ENCODE measurements at regions not wholly inside any gene's neighbourhood (a gene's known extent, or its start where the extent isn't known, plus 50 kb on each side); places are given as distances from the start of the nearest gene placed in this dataset.
"Not testable (repeated sequence)": the region's sequence is repeated elsewhere in the genome, so short reads cannot be mapped to it uniquely, and the experiment has no call there.

- H3K27ac ChIP-seq (ENCODE audit: low read depth in 1 of 2, low read length in 2 of 2); H3K36me3 ChIP-seq (ENCODE audit: insufficient read depth, low read length); H3K4me1 ChIP-seq (ENCODE audit: insufficient read depth, low read length); POLR2A ChIA-PET; CTCF ChIA-PET; H3K4me3 ChIP-seq (ENCODE audit: low read length); H3K27ac Mint-ChIP-seq; H3K9me3 Mint-ChIP-seq; H3K27me3 ChIP-seq (ENCODE audit: control insufficient read depth in 1 of 2, insufficient read depth in 2 of 2, low read length in 2 of 2); H3K4me3 Mint-ChIP-seq; H3K4me1 Mint-ChIP-seq (ENCODE audit: low read depth); H3K36me3 Mint-ChIP-seq (ENCODE audit: low read depth); H3K9me3 ChIP-seq (ENCODE audit: control insufficient read depth in 1 of 2, insufficient read depth in 1 of 2, low read length in 2 of 2): not testable (repeated sequence)
- intact Hi-C loops (cut with DNase I, micrococcal nuclease): loop anchor here in 1 of 2 experiments (10.0 kb wide), 1 partner anchor 719 kb away; no protein-coding TSS in a partner anchor
- ATAC-seq (ENCODE audit: poor library complexity): peak; percentile 56
- peak in 9 of 14 experiments; percentile 10 to 53 (median 34) for DNase-seq
- peaks cover 37% of the 10 kb centered on the region for H3K27me3 Mint-ChIP-seq
These were observed 198.8 kb downstream of the USP22 start for GRCh38 chr17:20843799-20844553.

- CTCF ChIA-PET; H3K4me1 Mint-ChIP-seq (ENCODE audit: low read depth); H3K4me3 Mint-ChIP-seq; H3K4me1 ChIP-seq (ENCODE audit: insufficient read depth, low read length); H3K36me3 ChIP-seq (ENCODE audit: insufficient read depth, low read length); H3K4me3 ChIP-seq (ENCODE audit: low read length); ATAC-seq (ENCODE audit: poor library complexity); H3K27ac ChIP-seq (ENCODE audit: low read depth in 1 of 2, low read length in 2 of 2); H3K9me3 ChIP-seq (ENCODE audit: control insufficient read depth in 1 of 2, insufficient read depth in 1 of 2, low read length in 2 of 2); H3K36me3 Mint-ChIP-seq (ENCODE audit: low read depth); H3K27ac Mint-ChIP-seq; POLR2A ChIA-PET; DNase-seq; H3K9me3 Mint-ChIP-seq: not testable (repeated sequence)
- intact Hi-C loops (cut with DNase I, micrococcal nuclease): loop anchor here in 1 of 2 experiments (10.0 kb wide), 1 partner anchor 724 kb away; no protein-coding TSS in a partner anchor
- H3K27me3 Mint-ChIP-seq: peaks cover 26% of the 10 kb centered on the region
- peaks cover 9 to 22% of the 10 kb centered on the region in 2 experiments for H3K27me3 ChIP-seq (ENCODE audit: control insufficient read depth in 1 of 2, insufficient read depth in 2 of 2, low read length in 2 of 2)
- TF ChIP-seq, protein P1, sequence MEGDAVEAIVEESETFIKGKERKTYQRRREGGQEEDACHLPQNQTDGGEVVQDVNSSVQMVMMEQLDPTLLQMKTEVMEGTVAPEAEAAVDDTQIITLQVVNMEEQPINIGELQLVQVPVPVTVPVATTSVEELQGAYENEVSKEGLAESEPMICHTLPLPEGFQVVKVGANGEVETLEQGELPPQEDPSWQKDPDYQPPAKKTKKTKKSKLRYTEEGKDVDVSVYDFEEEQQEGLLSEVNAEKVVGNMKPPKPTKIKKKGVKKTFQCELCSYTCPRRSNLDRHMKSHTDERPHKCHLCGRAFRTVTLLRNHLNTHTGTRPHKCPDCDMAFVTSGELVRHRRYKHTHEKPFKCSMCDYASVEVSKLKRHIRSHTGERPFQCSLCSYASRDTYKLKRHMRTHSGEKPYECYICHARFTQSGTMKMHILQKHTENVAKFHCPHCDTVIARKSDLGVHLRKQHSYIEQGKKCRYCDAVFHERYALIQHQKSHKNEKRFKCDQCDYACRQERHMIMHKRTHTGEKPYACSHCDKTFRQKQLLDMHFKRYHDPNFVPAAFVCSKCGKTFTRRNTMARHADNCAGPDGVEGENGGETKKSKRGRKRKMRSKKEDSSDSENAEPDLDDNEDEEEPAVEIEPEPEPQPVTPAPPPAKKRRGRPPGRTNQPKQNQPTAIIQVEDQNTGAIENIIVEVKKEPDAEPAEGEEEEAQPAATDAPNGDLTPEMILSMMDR (IDR thresholded peaks at IDR 0.05): peak; percentile 42
These were observed 193.9 kb downstream of the USP22 start for GRCh38 chr17:20848869-20849443.

GRCh38 chr17:20851591-20852238 lies 191.1 kb downstream of the USP22 start:
- ATAC-seq (ENCODE audit: poor library complexity); H3K9me3 Mint-ChIP-seq; H3K36me3 ChIP-seq (ENCODE audit: insufficient read depth, low read length); CTCF ChIA-PET; H3K27ac Mint-ChIP-seq; H3K4me1 Mint-ChIP-seq (ENCODE audit: low read depth); intact Hi-C loops (cut with DNase I, micrococcal nuclease); POLR2A ChIA-PET; H3K4me1 ChIP-seq (ENCODE audit: insufficient read depth, low read length); H3K27ac ChIP-seq (ENCODE audit: low read depth in 1 of 2, low read length in 2 of 2); H3K9me3 ChIP-seq (ENCODE audit: control insufficient read depth in 1 of 2, insufficient read depth in 1 of 2, low read length in 2 of 2); H3K36me3 Mint-ChIP-seq (ENCODE audit: low read depth); H3K4me3 ChIP-seq (ENCODE audit: low read length); DNase-seq: not testable (repeated sequence)
- Mint-ChIP-seq H3K27me3 (peaks cover 33% of the 10 kb centered on the region), H3K4me3 (peak overlapping the region; percentile 25)
- H3K27me3 ChIP-seq (ENCODE audit: control insufficient read depth in 1 of 2, insufficient read depth in 2 of 2, low read length in 2 of 2): peaks cover 14 to 22% of the 10 kb centered on the region in 2 experiments

Data from CD4-positive, alpha-beta T cell (primary cell).